K562 (cell line): ENCODE measurements at regions not wholly inside any gene's neighbourhood (a gene's known extent, or its start where the extent isn't known, plus 50 kb on each side); places are given as distances from the start of the nearest gene placed in this dataset.

Source experiments
- CBX2 ChIP-seq: fragments of 200-600 bp; sonication (generic); IDR thresholded peaks from one replicate; pipeline ENCODE4 v1.6.1; 2012; ENCODE audit warnings: mild to moderate bottlenecking, low read length, inconsistent platforms; ENCODE audit not compliant: insufficient read depth, poor library complexity, severe bottlenecking
- CBX5 ChIP-seq: IDR thresholded peaks from 2 replicates; pipeline ENCODE4 v1.6.1; 2014; ENCODE audit warnings: low read depth, borderline replicate concordance
- CCAR2 ChIP-seq: fragments of 200-400 bp; formaldehyde crosslinking; IDR thresholded peaks from 2 replicates; pipeline ENCODE4 v1.6.1; 2017; ENCODE audit warnings: mild to moderate bottlenecking, low read depth, low read length
- ETV5 ChIP-seq: sonication (generic); formaldehyde crosslinking; IDR thresholded peaks from 2 replicates; pipeline ENCODE4 v1.4.0; 2020; ENCODE audit warnings: low read depth, mild to moderate bottlenecking, missing genetic modification reagents
- HDGF ChIP-seq: fragments of 450-650 bp; IDR thresholded peaks from 2 replicates; pipeline ENCODE4 v1.6.1; 2016
- NFRKB ChIP-seq: fragments of 450-650 bp; IDR thresholded peaks from 2 replicates; pipeline ENCODE4 v1.6.1; 2016; ENCODE audit warnings: low read depth
- NUFIP1 ChIP-seq: fragments of 450-650 bp; IDR thresholded peaks from 2 replicates; pipeline ENCODE4 v1.6.1; 2018; ENCODE audit not compliant: partially characterized antibody
- SMC3 ChIP-seq: conservative IDR thresholded peaks from 2 replicates; pipeline ENCODE4 v1.6.1; 2011; ENCODE audit warnings: low read depth, low read length, improper control_type of control experiment; ENCODE audit not compliant: insufficient read depth
- SUPT5H ChIP-seq: fragments of 450-650 bp; IDR thresholded peaks from 2 replicates; pipeline ENCODE4 v1.6.1; 2016
- TAF9B ChIP-seq: fragments of 450-650 bp; IDR thresholded peaks from 2 replicates; pipeline ENCODE4 v1.6.1; 2018; ENCODE audit warnings: mild to moderate bottlenecking; ENCODE audit not compliant: partially characterized antibody
- TCF7 ChIP-seq: sonication (generic); IDR thresholded peaks from 2 replicates; pipeline ENCODE4 v1.6.1; 2016; ENCODE audit warnings: antibody characterized with exemption, borderline replicate concordance
- ZBTB7A ChIP-seq: IDR thresholded peaks from 2 replicates; pipeline ENCODE4 v1.6.1; 2011; ENCODE audit warnings: low read depth, mild to moderate bottlenecking, low read length, moderate library complexity, borderline replicate concordance; ENCODE audit not compliant: control insufficient read depth
- ZKSCAN3 ChIP-seq: fragments of 250-450 bp; sonication (Bioruptor Pico); IDR thresholded peaks from 2 replicates; pipeline ENCODE4 v1.4.0; 2020
- ZNF165 ChIP-seq: fragments of 250-450 bp; sonication (Bioruptor Pico); IDR thresholded peaks from 2 replicates; pipeline ENCODE4 v1.4.0; 2020; ENCODE audit warnings: borderline replicate concordance
- ZNF311 ChIP-seq: fragments of 250-450 bp; sonication (Bioruptor Pico); IDR thresholded peaks from 2 replicates; pipeline ENCODE4 v1.4.0; 2020; ENCODE audit warnings: mild to moderate bottlenecking, moderate library complexity
- ZNF347 ChIP-seq: fragments of 450-650 bp; formaldehyde crosslinking; IDR thresholded peaks from 2 replicates; pipeline ENCODE4 v1.4.0; 2020; ENCODE audit warnings: low read depth, mild to moderate bottlenecking, moderate library complexity
- ZNF444 ChIP-seq: fragments of 250-450 bp; sonication (Bioruptor Pico); IDR thresholded peaks from 2 replicates; pipeline ENCODE4 v1.4.0; 2020; ENCODE audit warnings: mild to moderate bottlenecking, moderate library complexity
- ZNF75A ChIP-seq: fragments of 450-650 bp; formaldehyde crosslinking; IDR thresholded peaks from 2 replicates; pipeline ENCODE4 v1.4.0; 2020; ENCODE audit warnings: mild to moderate bottlenecking
- TF ChIP-seq, protein P1 (sequence below): sonication (generic); formaldehyde crosslinking; IDR thresholded peaks from 2 replicates; pipeline ENCODE4 v1.8.0; 2023; ENCODE audit warnings: mild to moderate bottlenecking, missing genetic modification reagents
- TF ChIP-seq, protein P2 (sequence below): fragments of 200-800 bp; sonication (Bioruptor generic); IDR thresholded peaks from 2 replicates; pipeline ENCODE4 v1.6.1; 2016; ENCODE audit warnings: missing genetic modification characterization, missing compliant biosample characterization

DNA sequence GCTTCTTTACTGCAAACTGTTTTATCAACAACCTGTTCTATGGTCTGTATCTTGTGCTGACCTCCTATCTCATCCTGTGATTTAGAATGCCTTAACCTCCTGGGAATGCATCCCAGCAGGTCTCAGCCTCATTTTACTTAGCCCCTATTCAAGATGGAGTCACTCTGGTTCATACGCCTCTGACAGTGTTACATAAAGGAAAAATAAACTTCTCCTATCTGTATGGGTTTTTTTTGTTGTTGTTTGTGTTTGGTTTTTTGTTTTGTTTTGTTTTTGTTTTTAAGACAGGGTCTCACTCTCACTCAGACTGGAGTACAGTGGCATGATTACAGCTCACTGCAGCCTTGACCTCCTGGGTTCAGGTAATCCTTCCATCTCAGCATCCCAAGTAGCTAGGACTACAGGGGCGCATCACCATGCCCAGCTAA is 62.1 kb downstream of the RESF1 start (continued):
- TF ChIP-seq, protein P1, sequence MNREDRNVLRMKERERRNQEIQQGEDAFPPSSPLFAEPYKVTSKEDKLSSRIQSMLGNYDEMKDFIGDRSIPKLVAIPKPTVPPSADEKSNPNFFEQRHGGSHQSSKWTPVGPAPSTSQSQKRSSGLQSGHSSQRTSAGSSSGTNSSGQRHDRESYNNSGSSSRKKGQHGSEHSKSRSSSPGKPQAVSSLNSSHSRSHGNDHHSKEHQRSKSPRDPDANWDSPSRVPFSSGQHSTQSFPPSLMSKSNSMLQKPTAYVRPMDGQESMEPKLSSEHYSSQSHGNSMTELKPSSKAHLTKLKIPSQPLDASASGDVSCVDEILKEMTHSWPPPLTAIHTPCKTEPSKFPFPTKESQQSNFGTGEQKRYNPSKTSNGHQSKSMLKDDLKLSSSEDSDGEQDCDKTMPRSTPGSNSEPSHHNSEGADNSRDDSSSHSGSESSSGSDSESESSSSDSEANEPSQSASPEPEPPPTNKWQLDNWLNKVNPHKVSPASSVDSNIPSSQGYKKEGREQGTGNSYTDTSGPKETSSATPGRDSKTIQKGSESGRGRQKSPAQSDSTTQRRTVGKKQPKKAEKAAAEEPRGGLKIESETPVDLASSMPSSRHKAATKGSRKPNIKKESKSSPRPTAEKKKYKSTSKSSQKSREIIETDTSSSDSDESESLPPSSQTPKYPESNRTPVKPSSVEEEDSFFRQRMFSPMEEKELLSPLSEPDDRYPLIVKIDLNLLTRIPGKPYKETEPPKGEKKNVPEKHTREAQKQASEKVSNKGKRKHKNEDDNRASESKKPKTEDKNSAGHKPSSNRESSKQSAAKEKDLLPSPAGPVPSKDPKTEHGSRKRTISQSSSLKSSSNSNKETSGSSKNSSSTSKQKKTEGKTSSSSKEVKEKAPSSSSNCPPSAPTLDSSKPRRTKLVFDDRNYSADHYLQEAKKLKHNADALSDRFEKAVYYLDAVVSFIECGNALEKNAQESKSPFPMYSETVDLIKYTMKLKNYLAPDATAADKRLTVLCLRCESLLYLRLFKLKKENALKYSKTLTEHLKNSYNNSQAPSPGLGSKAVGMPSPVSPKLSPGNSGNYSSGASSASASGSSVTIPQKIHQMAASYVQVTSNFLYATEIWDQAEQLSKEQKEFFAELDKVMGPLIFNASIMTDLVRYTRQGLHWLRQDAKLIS: no peak
- TF ChIP-seq CBX2: no peak
- TF ChIP-seq TCF7: no peak
- TF ChIP-seq ETV5: no peak
- peak; percentile 94 for TF ChIP-seq ZNF347 (CRISPR knock-in tag)
- peak; percentile 91 for TF ChIP-seq ZNF444 (CRISPR knock-in tag)
- no peak for TF ChIP-seq CBX5
- TF ChIP-seq, protein P2, sequence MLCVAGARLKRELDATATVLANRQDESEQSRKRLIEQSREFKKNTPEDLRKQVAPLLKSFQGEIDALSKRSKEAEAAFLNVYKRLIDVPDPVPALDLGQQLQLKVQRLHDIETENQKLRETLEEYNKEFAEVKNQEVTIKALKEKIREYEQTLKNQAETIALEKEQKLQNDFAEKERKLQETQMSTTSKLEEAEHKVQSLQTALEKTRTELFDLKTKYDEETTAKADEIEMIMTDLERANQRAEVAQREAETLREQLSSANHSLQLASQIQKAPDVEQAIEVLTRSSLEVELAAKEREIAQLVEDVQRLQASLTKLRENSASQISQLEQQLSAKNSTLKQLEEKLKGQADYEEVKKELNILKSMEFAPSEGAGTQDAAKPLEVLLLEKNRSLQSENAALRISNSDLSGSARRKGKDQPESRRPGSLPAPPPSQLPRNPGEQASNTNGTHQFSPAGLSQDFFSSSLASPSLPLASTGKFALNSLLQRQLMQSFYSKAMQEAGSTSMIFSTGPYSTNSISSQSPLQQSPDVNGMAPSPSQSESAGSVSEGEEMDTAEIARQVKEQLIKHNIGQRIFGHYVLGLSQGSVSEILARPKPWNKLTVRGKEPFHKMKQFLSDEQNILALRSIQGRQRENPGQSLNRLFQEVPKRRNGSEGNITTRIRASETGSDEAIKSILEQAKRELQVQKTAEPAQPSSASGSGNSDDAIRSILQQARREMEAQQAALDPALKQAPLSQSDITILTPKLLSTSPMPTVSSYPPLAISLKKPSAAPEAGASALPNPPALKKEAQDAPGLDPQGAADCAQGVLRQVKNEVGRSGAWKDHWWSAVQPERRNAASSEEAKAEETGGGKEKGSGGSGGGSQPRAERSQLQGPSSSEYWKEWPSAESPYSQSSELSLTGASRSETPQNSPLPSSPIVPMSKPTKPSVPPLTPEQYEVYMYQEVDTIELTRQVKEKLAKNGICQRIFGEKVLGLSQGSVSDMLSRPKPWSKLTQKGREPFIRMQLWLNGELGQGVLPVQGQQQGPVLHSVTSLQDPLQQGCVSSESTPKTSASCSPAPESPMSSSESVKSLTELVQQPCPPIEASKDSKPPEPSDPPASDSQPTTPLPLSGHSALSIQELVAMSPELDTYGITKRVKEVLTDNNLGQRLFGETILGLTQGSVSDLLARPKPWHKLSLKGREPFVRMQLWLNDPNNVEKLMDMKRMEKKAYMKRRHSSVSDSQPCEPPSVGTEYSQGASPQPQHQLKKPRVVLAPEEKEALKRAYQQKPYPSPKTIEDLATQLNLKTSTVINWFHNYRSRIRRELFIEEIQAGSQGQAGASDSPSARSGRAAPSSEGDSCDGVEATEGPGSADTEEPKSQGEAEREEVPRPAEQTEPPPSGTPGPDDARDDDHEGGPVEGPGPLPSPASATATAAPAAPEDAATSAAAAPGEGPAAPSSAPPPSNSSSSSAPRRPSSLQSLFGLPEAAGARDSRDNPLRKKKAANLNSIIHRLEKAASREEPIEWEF: peak; percentile 98
- TF ChIP-seq NUFIP1: peak; percentile 97
- TF ChIP-seq ZBTB7A: no peak
- no peak for TF ChIP-seq SUPT5H
- 0 out of 2 replicates have a peak, but pooled peaks have one; percentile 42 for TF ChIP-seq HDGF
- TF ChIP-seq SMC3: no peak
- peak; percentile 79 for TF ChIP-seq ZKSCAN3 (CRISPR knock-in tag)
- TF ChIP-seq NFRKB: no peak
- TF ChIP-seq CCAR2: no peak
- peak; percentile 73; the same call in 1 of the 2 replicates for TF ChIP-seq ZNF75A
- TF ChIP-seq ZNF165 (CRISPR knock-in tag): peak; percentile 93; the same call in 1 of the 2 replicates
- no peak for TF ChIP-seq TAF9B
- peak; percentile 99 for TF ChIP-seq ZNF311 (CRISPR knock-in tag)
